Esophagus muscularis mucosa (tissue), 4 donors: ENCODE measurements at regions not wholly inside any gene's neighbourhood (a gene's known extent, or its start where the extent isn't known, plus 50 kb on each side); places are given as distances from the start of the nearest gene placed in this dataset.

ENCODE experiments used
- DNase-seq: peaks from one replicate; pipeline ENCODE4 v3.0.0-alpha.2; 2017; ENCODE audit errors: extremely low spot score
- H3K27ac ChIP-seq, 4 donors: fragments of 200-600 bp; sonication (generic); replicated peaks in 1 of 4; 1 replicate in 3 of 4; 2 replicates in 1 of 4; pipeline ENCODE4 v1.5.1; 2016 to 2019; ENCODE audit warnings: mild to moderate bottlenecking in 1 of 4
- H3K27me3 ChIP-seq, 4 donors: fragments of 200-600 bp; sonication (generic); one replicate each; pipeline versions ENCODE4 v1.5.1 to v1.6.0; 2016 to 2019
- H3K36me3 ChIP-seq, 4 donors: fragments of 200-600 bp; sonication (generic); one replicate each; pipeline ENCODE4 v1.5.1; 2016 to 2019
- H3K4me1 ChIP-seq, 4 donors: fragments of 200-600 bp; sonication (generic); one replicate each; pipeline ENCODE4 v1.5.1; 2016 to 2019
- H3K4me3 ChIP-seq, 4 donors: fragments of 200-600 bp; sonication (generic); 1 replicate in 2 of 4; 2 replicates in 2 of 4; pipeline ENCODE4 v1.5.1; 2016 to 2019; ENCODE audit warnings: mild to moderate bottlenecking in 4 of 4, moderate library complexity in 1 of 4
- H3K9me3 ChIP-seq, 4 donors: fragments of 200-600 bp; sonication (generic); 1 replicate in 3 of 4; 2 replicates in 1 of 4; pipeline ENCODE4 v1.5.1; 2016 to 2019
- CTCF ChIP-seq, 3 experiments: fragments of 200-600 bp in 2 of 3; fragments of 450-650 bp in 1 of 3; sonication (generic) in 2 of 3; IDR thresholded peaks; one replicate each; pipeline ENCODE4 v1.5.1; 2017 to 2019; ENCODE audit warnings: antibody characterized with exemption in 3 of 3, mild to moderate bottlenecking in 2 of 3, moderate library complexity in 1 of 3
- EP300 ChIP-seq: sonication (generic); formaldehyde crosslinking; IDR thresholded peaks from one replicate; pipeline ENCODE4 v1.6.1; 2017; ENCODE audit warnings: antibody characterized with exemption
- POLR2A ChIP-seq: fragments of 450-650 bp; IDR thresholded peaks from one replicate; pipeline ENCODE4 v1.6.1; 2017; ENCODE audit warnings: antibody characterized with exemption, moderate library complexity, mild to moderate bottlenecking, low read depth
- POLR2AphosphoS5 ChIP-seq, 2 donors: sonication (generic); formaldehyde crosslinking; IDR thresholded peaks; one replicate each; pipeline ENCODE4 v1.6.1; 2017; ENCODE audit warnings: antibody characterized with exemption in 2 of 2
- WGBS: methylation state at CpG from one replicate; pipeline ENCODE4 v1.1.5; 2018; 5-methylcytosine and 5-hydroxymethylcytosine counted together
- intact Hi-C: fragments of 100-400 bp; cut with DNase I; formaldehyde crosslinking; loops from one replicate; pipeline ENCODE4 v1.15.1; 2023

- Histone ChIP-seq H3K27me3 (no peaks in the 10 kb centered on the region), H3K4me1 (no peaks in the 10 kb centered on the region), H3K9me3 (no peaks in the 10 kb centered on the region), H3K36me3 (no peaks in the 10 kb centered on the region), H3K27ac (no peak overlapping the region), H3K4me3 (no peak overlapping the region)
- intact Hi-C loops = no loop called here
- WGBS = 77% methylated on average over 3 of the region's 3 CpGs
- TF ChIP-seq POLR2A (no peak), POLR2AphosphoS5 (IDR thresholded peaks at IDR 0.05) (no peak), EP300 (no peak), CTCF (IDR thresholded peaks at IDR 0.05) (no peak)
- no peak for DNase-seq
Measured at GRCh38 chr5:8894031-8894430, 651.8 kb downstream of the SEMA5A start.

GRCh38 chr5:8895062-8895461 lies 650.8 kb downstream of the SEMA5A start:
- WGBS = 82% methylated on average over 4 of the region's 4 CpGs
- intact Hi-C loops = no loop called here
- H3K27ac ChIP-seq = no peak overlapping the region
- no peaks in the 10 kb centered on the region for H3K27me3 ChIP-seq
- no peaks in the 10 kb centered on the region for H3K9me3 ChIP-seq
- TF ChIP-seq CTCF (IDR thresholded peaks at IDR 0.05) (no peak), POLR2AphosphoS5 (IDR thresholded peaks at IDR 0.05) (no peak), EP300 (no peak), POLR2A (no peak)
- no peaks in the 10 kb centered on the region for H3K36me3 ChIP-seq
- no peak overlapping the region for H3K4me3 ChIP-seq
- no peaks in the 10 kb centered on the region for H3K4me1 ChIP-seq
- no peak for DNase-seq

- no peak for DNase-seq
Measured at GRCh38 chr5:8895599-8895998, 650.3 kb downstream of the SEMA5A start.

DNA sequence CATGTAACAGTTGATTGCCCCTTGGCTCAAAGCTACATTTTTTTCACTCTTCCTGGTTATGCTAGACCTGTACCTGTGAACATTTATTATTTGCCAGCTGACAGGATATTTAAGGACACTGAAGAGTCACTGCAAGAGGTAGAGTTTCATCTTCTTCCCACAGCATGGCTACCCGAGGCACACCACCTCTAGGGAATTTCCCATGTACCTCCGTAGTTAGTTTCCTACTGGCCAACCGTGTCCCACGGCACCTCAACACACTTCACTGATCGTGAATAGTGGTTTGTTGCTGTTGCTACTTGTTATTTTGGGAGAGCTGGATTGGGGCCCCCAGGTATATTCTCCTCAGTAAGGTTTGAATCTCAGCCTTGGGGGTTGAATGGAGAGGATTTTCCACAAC lies 648.6 kb downstream of the SEMA5A start:
- no peaks in the 10 kb centered on the region for H3K9me3 ChIP-seq
- TF ChIP-seq POLR2A (no peak), EP300 (no peak), POLR2AphosphoS5 (IDR thresholded peaks at IDR 0.05) (no peak), CTCF (IDR thresholded peaks at IDR 0.05) (no peak)
- H3K27ac ChIP-seq = no peak overlapping the region
- no peak for DNase-seq
- 92% methylated on average over 5 of the region's 5 CpGs for WGBS
- no peaks in the 10 kb centered on the region for H3K36me3 ChIP-seq
- no peaks in the 10 kb centered on the region for H3K4me1 ChIP-seq
- no peaks in the 10 kb centered on the region for H3K27me3 ChIP-seq
- intact Hi-C loops = no loop called here
- no peak overlapping the region for H3K4me3 ChIP-seq

More at GRCh38 chr5:8895599-8895998, 650.3 kb downstream of the SEMA5A start:
- 55% methylated on average over 1 of the region's 1 CpG for WGBS
- no peaks in the 10 kb centered on the region for H3K4me1 ChIP-seq
- no peak for TF ChIP-seq POLR2A
- TF ChIP-seq CTCF (IDR thresholded peaks at IDR 0.05) = no peak
- TF ChIP-seq EP300 = no peak
- H3K27ac ChIP-seq = no peak overlapping the region
- H3K4me3 ChIP-seq = no peak overlapping the region
- no peaks in the 10 kb centered on the region for H3K27me3 ChIP-seq
- H3K9me3 ChIP-seq = no peaks in the 10 kb centered on the region
- intact Hi-C loops = no loop called here
- H3K36me3 ChIP-seq = no peaks in the 10 kb centered on the region

DNA sequence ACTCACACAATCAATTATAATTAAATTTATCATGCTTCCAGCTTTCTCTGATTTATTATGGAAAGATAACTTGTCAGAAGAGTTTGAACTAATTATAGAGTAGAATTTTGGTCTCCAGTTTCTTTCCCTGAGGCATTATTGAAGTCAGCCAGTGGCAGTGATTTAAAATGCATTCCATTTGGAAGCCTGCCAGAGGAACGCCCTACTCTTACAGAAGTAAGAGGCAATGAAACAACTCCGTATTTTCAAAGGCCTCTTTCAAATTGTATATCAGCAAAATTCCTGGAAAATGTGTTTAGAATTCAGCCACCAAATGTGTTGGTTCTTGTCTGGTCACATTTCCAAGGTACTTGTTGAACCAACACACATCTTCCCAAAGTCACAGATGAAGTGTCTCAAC lies 640.9 kb downstream of the SEMA5A start:
- no peaks in the 10 kb centered on the region for H3K4me1 ChIP-seq
- no peaks in the 10 kb centered on the region for H3K36me3 ChIP-seq
- intact Hi-C loops = no loop called here
- no peaks in the 10 kb centered on the region for H3K27me3 ChIP-seq
- 26% methylated on average over 2 of the region's 2 CpGs for WGBS
- no peaks in the 10 kb centered on the region for H3K9me3 ChIP-seq
- H3K27ac ChIP-seq = no peak overlapping the region
- H3K4me3 ChIP-seq = no peak overlapping the region
- no peak for TF ChIP-seq POLR2AphosphoS5 (IDR thresholded peaks at IDR 0.05)
- TF ChIP-seq POLR2A = no peak
- no peak for TF ChIP-seq EP300
- no peak for TF ChIP-seq CTCF (IDR thresholded peaks at IDR 0.05)
- DNase-seq = no peak
